HG02588 (cell line): ENCODE measurements at regions not wholly inside any gene's neighbourhood (a gene's known extent, or its start where the extent isn't known, plus 50 kb on each side); places are given as distances from the start of the nearest gene placed in this dataset.
"Not testable (repeated sequence)": the region's sequence is repeated elsewhere in the genome, so short reads cannot be mapped to it uniquely, and the experiment has no call there.

Source experiments
- ATAC-seq: cut with Tn5 transposase; IDR thresholded peaks from one replicate; pipeline ENCODE4 v1.9.1; 2021; ENCODE audit warnings: mild to moderate bottlenecking, moderate library complexity; ENCODE audit not compliant: unreplicated experiment

GRCh38 chr19:23984911-23985310 lies 70.2 kb downstream of the ZNF726 start:
- ATAC-seq: not testable (repeated sequence)

GRCh38 chr19:23986623-23987022 lies 71.9 kb downstream of the ZNF726 start:
- no peak for ATAC-seq

- no peak for ATAC-seq
Measured at GRCh38 chr19:23991170-23991569, 76.5 kb downstream of the ZNF726 start.

GRCh38 chr19:23992348-23992747 lies 77.7 kb downstream of the ZNF726 start:
- no peak for ATAC-seq

- no peak for ATAC-seq
Measured at GRCh38 chr19:23993440-23993839, 78.8 kb downstream of the ZNF726 start.

GRCh38 chr19:23996549-23996948 lies 81.9 kb downstream of the ZNF726 start:
- no peak for ATAC-seq

GRCh38 chr19:23998568-23998967 lies 83.9 kb downstream of the ZNF726 start:
- no peak for ATAC-seq

- no peak for ATAC-seq
Measured at GRCh38 chr19:23999821-24000610, 85.3 kb downstream of the ZNF726 start.

GRCh38 chr19:24000656-24001055 lies 86.0 kb downstream of the ZNF726 start:
- no peak for ATAC-seq

GRCh38 chr19:24002256-24002945 lies 84.6 kb upstream of the ZNF254 start:
- ATAC-seq: no peak

GRCh38 chr19:24003537-24003936 lies 83.5 kb upstream of the ZNF254 start:
- no peak for ATAC-seq

- no peak for ATAC-seq
Measured at GRCh38 chr19:24004166-24004565, 82.8 kb upstream of the ZNF254 start.

GRCh38 chr19:24029941-24030636 lies 56.9 kb upstream of the ZNF254 start:
- no peak for ATAC-seq

GRCh38 chr19:24032651-24033050 lies 54.3 kb upstream of the ZNF254 start:
- no peak for ATAC-seq

GRCh38 chr19:24033301-24033962 lies 53.6 kb upstream of the ZNF254 start:
- peak; percentile 97 for ATAC-seq

GRCh38 chr19:24033963-24034342 lies 53.0 kb upstream of the ZNF254 start:
- ATAC-seq: peak; percentile 12

- not testable (repeated sequence) for ATAC-seq
Measured at GRCh38 chr19:24035261-24035880, 51.6 kb upstream of the ZNF254 start.
